HG02970 (cell line): ENCODE measurements at regions not wholly inside any gene's neighbourhood (a gene's known extent, or its start where the extent isn't known, plus 50 kb on each side); places are given as distances from the start of the nearest gene placed in this dataset.

Source experiments
- ATAC-seq: cut with Tn5 transposase; IDR thresholded peaks from one replicate; pipeline ENCODE4 v1.9.1; 2021; ENCODE audit warnings: mild to moderate bottlenecking, moderate library complexity, moderate number of reproducible peaks; ENCODE audit not compliant: unreplicated experiment, low FRiP score

DNA sequence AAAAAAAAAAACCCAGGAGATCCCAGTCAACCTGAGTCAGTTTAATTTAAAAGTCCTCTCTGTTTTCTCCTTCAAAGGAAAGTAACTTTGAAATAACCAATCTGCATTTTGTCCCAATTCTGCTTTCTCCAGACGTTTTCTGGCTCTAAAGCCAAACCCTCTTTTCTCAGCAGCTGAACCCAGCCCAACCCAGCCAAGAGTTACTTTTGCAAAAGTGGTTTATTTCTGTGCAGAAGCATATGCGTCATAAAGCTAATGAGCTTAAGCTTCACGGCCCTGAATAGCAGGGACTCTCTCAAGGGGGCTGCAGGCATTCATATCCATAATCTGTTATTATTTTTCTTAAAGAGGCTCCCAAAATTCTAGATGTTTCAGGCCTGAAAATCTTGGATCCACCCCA is 176.6 kb downstream of the GALC start:
- no peak for ATAC-seq

GRCh38 chr14:87815121-87815520 is 177.9 kb downstream of the GALC start:
- ATAC-seq = no peak

- no peak for ATAC-seq
Measured at GRCh38 chr14:87813686-87814085, 179.3 kb downstream of the GALC start.

DNA sequence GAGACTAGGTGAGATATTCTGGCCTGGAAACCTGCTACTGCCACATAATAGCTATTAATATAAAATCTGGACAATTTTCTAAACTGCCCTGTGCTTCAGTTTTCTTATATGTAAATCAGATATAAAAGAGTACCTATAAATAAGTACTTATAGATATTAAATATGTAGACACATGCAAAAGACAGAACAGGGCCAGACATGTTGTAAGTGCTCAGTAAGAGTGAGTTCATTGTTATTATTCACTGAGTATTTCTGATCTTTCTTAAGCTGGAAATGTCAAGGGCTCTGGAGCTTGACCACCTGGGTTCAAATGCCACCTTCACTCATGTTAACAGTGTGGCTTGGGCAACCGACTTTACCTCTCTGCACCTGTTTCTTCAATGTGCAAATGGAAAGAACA is 179.8 kb downstream of the GALC start:
- no peak for ATAC-seq

DNA sequence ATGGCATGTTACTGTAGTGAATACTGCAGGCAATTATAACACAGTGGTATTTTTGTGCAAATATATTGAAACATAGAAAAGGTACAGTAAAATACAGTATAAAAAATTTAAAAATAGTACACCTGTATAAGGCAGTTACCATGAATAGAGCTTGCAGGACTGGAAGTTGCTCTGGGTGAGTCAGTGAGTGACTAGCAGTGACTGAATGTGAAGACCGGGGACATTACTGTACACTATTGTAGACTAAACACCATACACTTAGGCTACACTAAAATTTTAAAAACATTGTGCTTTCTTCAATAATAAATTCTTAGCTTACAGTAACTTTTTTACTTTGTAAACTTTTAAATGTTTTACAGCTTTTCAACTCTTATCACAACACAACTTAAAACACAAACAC is 181.7 kb downstream of the GALC start:
- no peak for ATAC-seq

- no peak for ATAC-seq
Measured at GRCh38 chr14:87810711-87811110, 182.3 kb downstream of the GALC start.

- no peak for ATAC-seq
Measured at GRCh38 chr14:87809261-87809660, 183.7 kb downstream of the GALC start.

GRCh38 chr14:87805315-87805723 is 187.7 kb downstream of the GALC start:
- peak; percentile 58 for ATAC-seq

GRCh38 chr14:87800216-87800615 is 192.8 kb downstream of the GALC start:
- no peak for ATAC-seq

GRCh38 chr14:87799400-87799799 is 193.6 kb downstream of the GALC start:
- ATAC-seq = no peak

DNA sequence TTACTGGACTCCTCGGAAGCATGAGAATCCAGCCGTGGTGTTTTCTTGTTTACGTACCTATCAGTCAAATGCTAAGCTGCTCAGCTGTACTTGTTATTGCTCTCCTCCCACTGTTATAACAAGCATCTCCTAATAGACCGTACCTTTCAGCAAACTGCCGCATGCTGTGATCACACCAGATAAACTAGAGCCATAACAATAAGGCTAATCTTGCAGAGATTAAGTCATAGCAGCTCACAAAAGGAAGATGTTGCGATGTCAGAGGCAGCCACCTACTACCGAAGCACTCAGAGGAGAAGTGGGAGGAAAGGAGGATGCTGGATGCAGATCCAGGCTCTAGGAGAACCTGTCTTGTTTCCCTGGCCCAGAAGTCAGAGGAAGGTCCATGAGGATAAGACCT is 196.0 kb downstream of the GALC start:
- no peak for ATAC-seq

DNA sequence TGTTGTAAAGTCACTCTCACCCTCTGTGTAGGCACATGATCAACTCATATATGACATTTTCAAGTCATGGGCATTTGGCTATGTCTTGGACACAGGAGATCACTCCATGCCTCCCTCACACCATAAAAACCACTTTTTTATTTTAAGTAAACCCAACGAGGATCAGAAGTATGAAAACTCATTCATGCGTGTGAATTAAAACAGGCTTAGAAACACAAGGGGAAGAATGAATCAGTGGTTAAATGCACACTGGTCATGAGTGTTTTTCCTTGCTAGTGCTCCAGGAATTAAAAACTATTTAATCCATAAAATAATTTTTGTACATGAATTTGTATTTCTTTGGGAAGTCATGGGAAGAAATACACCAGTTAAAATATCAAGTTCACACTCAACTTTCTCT is 198.4 kb downstream of the GALC start:
- ATAC-seq = no peak

DNA sequence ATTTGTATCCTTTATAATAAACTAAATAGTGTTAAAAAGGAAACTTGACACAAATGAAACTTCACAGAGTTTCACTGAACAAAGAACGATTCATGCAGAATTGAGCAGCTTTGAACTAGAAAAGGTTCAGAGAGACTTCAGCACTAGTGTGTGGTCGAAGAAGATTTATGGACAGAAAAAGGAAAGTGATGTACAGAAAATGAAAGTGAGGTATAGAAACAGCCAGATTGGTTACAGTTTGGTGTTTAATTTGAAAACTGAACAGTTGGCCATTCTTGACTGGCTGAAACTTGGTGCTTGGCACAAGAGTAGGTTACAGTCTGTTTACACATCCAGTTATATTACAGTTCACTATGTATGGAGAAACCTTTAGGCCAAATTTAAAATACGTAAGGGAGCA is 207.1 kb downstream of the GALC start:
- no peak for ATAC-seq

- no peak for ATAC-seq
Measured at GRCh38 chr14:87784386-87784785, 208.6 kb downstream of the GALC start.

DNA sequence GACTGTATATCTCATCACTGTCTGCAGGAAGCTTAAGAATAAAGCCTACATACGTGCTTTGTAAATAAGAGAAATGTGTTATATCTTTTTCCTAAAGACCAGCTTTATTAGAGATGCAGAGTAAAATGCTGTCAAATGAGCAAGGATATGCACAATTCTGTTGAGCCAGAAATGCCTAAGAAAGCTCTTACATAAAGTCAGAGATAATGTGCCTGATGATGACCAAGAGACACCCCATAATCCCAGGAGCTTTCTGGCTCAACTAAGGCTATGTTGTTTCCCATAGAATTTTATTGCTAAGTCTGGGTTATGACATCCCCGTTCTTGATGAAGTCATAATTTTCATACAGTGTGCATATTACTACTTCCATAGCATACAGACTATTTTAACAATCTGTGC is 209.9 kb downstream of the GALC start:
- ATAC-seq = no peak

- no peak for ATAC-seq
Measured at GRCh38 chr14:87772854-87773253, 220.1 kb downstream of the GALC start.

DNA sequence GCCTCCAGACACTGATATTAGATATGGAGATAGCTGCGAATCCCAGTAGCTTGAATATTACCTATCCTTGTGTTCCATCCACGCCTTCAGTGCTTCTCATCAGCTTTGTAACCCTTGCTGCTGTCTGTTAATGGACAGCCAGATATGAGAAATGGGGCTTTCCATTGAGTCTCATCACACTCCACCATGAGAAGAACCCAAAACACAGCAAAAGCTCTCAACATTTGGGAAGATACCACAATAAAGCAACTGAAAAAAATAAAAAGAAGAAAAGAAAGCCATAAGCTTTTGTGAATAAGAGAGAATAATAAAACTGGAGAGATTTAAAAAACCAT is 225.4 kb downstream of the GALC start:
- ATAC-seq = no peak

DNA sequence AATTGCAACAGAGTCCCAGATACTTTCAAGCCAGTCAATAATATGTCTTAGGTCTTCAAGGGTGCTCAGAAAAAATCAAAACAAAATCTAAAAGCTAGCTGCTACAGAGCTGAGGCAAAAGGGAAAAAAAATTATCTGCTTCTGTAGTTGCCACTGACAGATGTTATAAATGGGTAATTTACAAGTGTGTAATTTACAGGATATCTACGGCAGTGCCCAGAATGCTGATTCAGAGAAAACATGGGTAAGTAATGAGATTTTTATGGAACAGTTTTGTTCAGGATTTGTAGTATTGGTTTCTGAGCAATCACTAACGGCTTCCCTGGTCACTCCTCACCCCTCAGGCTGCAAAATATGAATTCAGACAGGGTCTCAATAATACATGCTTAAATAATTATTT is 234.1 kb downstream of the GALC start:
- no peak for ATAC-seq

DNA sequence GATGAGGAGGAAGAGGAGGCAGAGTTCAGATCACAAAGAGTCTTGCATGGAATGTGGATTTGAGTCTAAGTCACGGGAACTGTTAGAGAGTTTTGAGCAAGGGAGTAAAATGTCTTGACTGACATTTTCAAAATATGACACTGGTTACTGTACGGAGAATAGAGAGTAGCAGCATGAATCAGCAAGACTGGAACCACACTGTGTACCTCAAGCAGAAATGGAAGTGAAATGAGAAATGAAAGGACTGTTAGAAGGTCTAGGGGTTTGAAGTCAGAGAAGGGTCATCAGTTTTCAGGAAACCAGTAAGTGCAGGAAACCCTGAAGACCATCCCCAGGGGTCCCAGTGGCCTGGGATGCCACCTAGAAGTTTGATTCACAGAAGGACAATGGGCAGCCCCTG is 236.3 kb downstream of the GALC start:
- no peak for ATAC-seq

GRCh38 chr14:87754520-87755223 is 238.3 kb downstream of the GALC start:
- ATAC-seq = no peak

DNA sequence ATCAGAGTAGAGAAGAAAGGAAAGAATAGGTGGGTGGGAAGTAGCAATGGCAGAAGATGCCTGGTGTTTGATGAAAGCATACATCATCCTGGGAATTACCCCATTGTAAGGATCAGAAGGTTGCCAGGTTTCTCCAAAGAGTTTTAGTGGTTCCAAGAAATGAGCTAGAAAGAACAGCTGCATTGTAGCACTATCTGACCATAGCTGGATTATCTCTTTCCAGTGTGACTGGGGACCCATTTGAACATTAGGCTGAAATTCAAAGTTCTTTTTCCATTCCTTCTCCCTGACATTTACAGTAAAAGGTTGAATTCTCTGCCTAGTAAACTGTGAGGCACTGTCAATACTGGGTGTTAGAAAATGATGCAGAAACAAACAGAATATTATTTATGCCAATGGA is 244.4 kb downstream of the GALC start:
- ATAC-seq = no peak

- peak; percentile 70 for ATAC-seq
Measured at GRCh38 chr14:87745507-87746118, 247.4 kb downstream of the GALC start.
